RWPE1 (cell line): ENCODE measurements at regions not wholly inside any gene's neighbourhood (a gene's known extent, or its start where the extent isn't known, plus 50 kb on each side); places are given as distances from the start of the nearest gene placed in this dataset.

ENCODE experiments used
- CTCF ChIA-PET: fragments of 350-600 bp; sonication (Branson Sonifier 250); formaldehyde crosslinking; extraction: SDS; loops from one replicate; lab custom pipeline; 2021; lab: Yijun Ruan, JAX
- POLR2A ChIA-PET: fragments of 400-600 bp; formaldehyde crosslinking; extraction: SDS; loops from one replicate; lab custom pipeline; 2020; ENCODE audit warnings: antibody characterized with exemption; ENCODE audit not compliant: low non-redundant PET; lab: Yijun Ruan, JAX
- DNase-seq: peaks from one replicate; pipeline ENCODE4 v3.0.0; 2012; ENCODE audit warnings: low spot score
- H3K27ac ChIP-seq: fragments of 450-650 bp; 2 replicates; pipeline ENCODE4 v1.5.1; 2017
- CTCF ChIP-seq: fragments of 450-650 bp; conservative IDR thresholded peaks from 2 replicates; pipeline ENCODE4 v1.5.1; 2017; ENCODE audit warnings: low read depth, mild to moderate bottlenecking

GRCh38 chr18:24995755-24996154, 356.2 kb downstream of the ZNF521 start:
- POLR2A ChIA-PET, result no interaction called here
- CTCF ChIA-PET, result no interaction called here
- DNase-seq, result no peak
- TF ChIP-seq CTCF, result no peak
- H3K27ac ChIP-seq, result no peak overlapping the region

GRCh38 chr18:24999650-25000267, 352.2 kb downstream of the ZNF521 start:
- CTCF ChIA-PET, result no interaction called here
- no peak for TF ChIP-seq CTCF
- H3K27ac ChIP-seq, result no peak overlapping the region
- DNase-seq, result no peak
- POLR2A ChIA-PET, result no interaction called here

GRCh38 chr18:25001803-25002202, 350.2 kb downstream of the ZNF521 start:
- POLR2A ChIA-PET, result no interaction called here
- H3K27ac ChIP-seq, result no peak overlapping the region
- no peak for TF ChIP-seq CTCF
- no peak for DNase-seq
- CTCF ChIA-PET, result no interaction called here

GRCh38 chr18:25005541-25006403, 346.2 kb downstream of the ZNF521 start:
- POLR2A ChIA-PET, result no interaction called here
- peak; percentile 1 for DNase-seq
- peak overlapping the region; percentile 65 for H3K27ac ChIP-seq
- no peak for TF ChIP-seq CTCF
- CTCF ChIA-PET, result interaction anchor here (0.6 kb wide), 1 partner anchor 160 kb away, joined by 4 read pairs; no protein-coding TSS in a partner anchor

GRCh38 chr18:25010623-25011374, 341.2 kb downstream of the ZNF521 start:
- POLR2A ChIA-PET, result no interaction called here

More at GRCh38 chr18:25010623-25011374, 341.2 kb downstream of the ZNF521 start:
- CTCF ChIA-PET, result no interaction called here
- DNase-seq, result no peak
- TF ChIP-seq CTCF, result no peak
- H3K27ac ChIP-seq, result no peak overlapping the region
